ENCODE measurements at regions not wholly inside any gene's neighbourhood (a gene's known extent, or its start where the extent isn't known, plus 50 kb on each side); places are given as distances from the start of the nearest gene placed in this dataset.

- DNase-seq = no peak
- intact Hi-C loops (cut with DNase I; ENCODE audit: low total_unique reads) = no loop called here
- no peaks in the 10 kb centered on the region for H3K36me3 ChIP-seq
- 67 to 91% methylated on average over 2 to 5 of the region's 5 CpGs for WGBS, 2 donors (ENCODE audit: low coverage in 1 of 2)
- in situ Hi-C loops (cut with MboI; ENCODE audit: low pct_ligation_motif_present in 1 of 4, low pct_unique_long_range_greater_than_20kb in 1 of 4, low sequenced_read_pairs in 3 of 4) = no loop called here
- H3K4me1 ChIP-seq = no peaks in the 10 kb centered on the region
- no peak overlapping the region for H3K27ac ChIP-seq
- no peak overlapping the region for H3K4me3 ChIP-seq
- no peaks in the 10 kb centered on the region for H3K9me3 ChIP-seq
- TF ChIP-seq POLR2A (IDR thresholded peaks at IDR 0.05) = no peak
- no peak for TF ChIP-seq CTCF (IDR thresholded peaks at IDR 0.05)
- TF ChIP-seq EP300 (IDR thresholded peaks at IDR 0.05; ENCODE audit: low read depth) = no peak
- no peak for TF ChIP-seq POLR2AphosphoS5 (IDR thresholded peaks at IDR 0.05)
- H3K27me3 ChIP-seq = no peaks in the 10 kb centered on the region
Measured at GRCh38 chr2:66331176-66331575, 103.7 kb upstream of the MEIS1 start.

GRCh38 chr2:66329081-66329605, 105.8 kb upstream of the MEIS1 start:
- Histone ChIP-seq H3K4me1 (no peaks in the 10 kb centered on the region), H3K27ac (no peak overlapping the region), H3K36me3 (no peaks in the 10 kb centered on the region), H3K4me3 (no peak overlapping the region), H3K27me3 (no peaks in the 10 kb centered on the region), H3K9me3 (no peaks in the 10 kb centered on the region)
- DNase-seq = no peak
- intact Hi-C loops (cut with DNase I; ENCODE audit: low total_unique reads) = no loop called here
- in situ Hi-C loops (cut with MboI; ENCODE audit: low pct_ligation_motif_present in 1 of 4, low pct_unique_long_range_greater_than_20kb in 1 of 4, low sequenced_read_pairs in 3 of 4) = no loop called here
- 80 to 84% methylated on average over 5 of the region's 5 CpGs for WGBS, 2 donors (ENCODE audit: low coverage in 1 of 2)
- TF ChIP-seq POLR2AphosphoS5 (IDR thresholded peaks at IDR 0.05) (no peak), CTCF (IDR thresholded peaks at IDR 0.05) (no peak), POLR2A (IDR thresholded peaks at IDR 0.05) (no peak), EP300 (IDR thresholded peaks at IDR 0.05; ENCODE audit: low read depth) (no peak)

- intact Hi-C loops (cut with DNase I; ENCODE audit: low total_unique reads) (no loop called here), in situ Hi-C loops (cut with MboI; ENCODE audit: low pct_ligation_motif_present in 1 of 4, low pct_unique_long_range_greater_than_20kb in 1 of 4, low sequenced_read_pairs in 3 of 4) (no loop called here)
- Histone ChIP-seq H3K4me3 (no peak overlapping the region), H3K27ac (no peak overlapping the region), H3K27me3 (no peaks in the 10 kb centered on the region), H3K36me3 (no peaks in the 10 kb centered on the region), H3K9me3 (no peaks in the 10 kb centered on the region), H3K4me1 (no peaks in the 10 kb centered on the region)
- DNase-seq = no peak
- WGBS, 2 donors (ENCODE audit: low coverage in 1 of 2) = 87 to 89% methylated on average over 5 of the region's 5 CpGs
- TF ChIP-seq EP300 (IDR thresholded peaks at IDR 0.05; ENCODE audit: low read depth) = no peak
- TF ChIP-seq CTCF (IDR thresholded peaks at IDR 0.05) = no peak
- no peak for TF ChIP-seq POLR2A (IDR thresholded peaks at IDR 0.05)
- TF ChIP-seq POLR2AphosphoS5 (IDR thresholded peaks at IDR 0.05) = no peak
Measured at GRCh38 chr2:66327066-66327740, 107.7 kb upstream of the MEIS1 start.

- no peaks in the 10 kb centered on the region for H3K27me3 ChIP-seq
- in situ Hi-C loops (cut with MboI; ENCODE audit: low pct_ligation_motif_present in 1 of 4, low pct_unique_long_range_greater_than_20kb in 1 of 4, low sequenced_read_pairs in 3 of 4) = no loop called here
- no peaks in the 10 kb centered on the region for H3K4me1 ChIP-seq
- no peak for TF ChIP-seq EP300 (IDR thresholded peaks at IDR 0.05; ENCODE audit: low read depth)
- TF ChIP-seq POLR2AphosphoS5 (IDR thresholded peaks at IDR 0.05) = no peak
- TF ChIP-seq POLR2A (IDR thresholded peaks at IDR 0.05) = no peak
- TF ChIP-seq CTCF (IDR thresholded peaks at IDR 0.05) = no peak
- H3K4me3 ChIP-seq = no peak overlapping the region
- H3K9me3 ChIP-seq = no peaks in the 10 kb centered on the region
- no peak for DNase-seq
- intact Hi-C loops (cut with DNase I; ENCODE audit: low total_unique reads) = no loop called here
- H3K36me3 ChIP-seq = no peaks in the 10 kb centered on the region
- peak overlapping the region in 1 of 4 donors; percentile 51 for H3K27ac ChIP-seq
- 66 to 79% methylated on average over 4 of the region's 4 CpGs for WGBS, 2 donors (ENCODE audit: low coverage in 1 of 2)
Measured at GRCh38 chr2:66324909-66325528, 109.9 kb upstream of the MEIS1 start.
